HG03139 (cell line): ENCODE measurements at regions not wholly inside any gene's neighbourhood (a gene's known extent, or its start where the extent isn't known, plus 50 kb on each side); places are given as distances from the start of the nearest gene placed in this dataset.
"Not testable (repeated sequence)": the region's sequence is repeated elsewhere in the genome, so short reads cannot be mapped to it uniquely, and the experiment has no call there.

Source experiments
- ATAC-seq: cut with Tn5 transposase; IDR thresholded peaks from one replicate; pipeline ENCODE4 v1.9.1; 2021; ENCODE audit not compliant: unreplicated experiment

GRCh38 chr9:85212887-85213286 lies 528.9 kb downstream of the AGTPBP1 start:
- ATAC-seq = no peak

- no peak for ATAC-seq
These were observed 529.5 kb downstream of the AGTPBP1 start for GRCh38 chr9:85212209-85212608.

GRCh38 chr9:85208666-85209065 lies 533.1 kb downstream of the AGTPBP1 start:
- no peak for ATAC-seq

GRCh38 chr9:85204176-85204575 lies 534.6 kb downstream of the NTRK2 start:
- no peak for ATAC-seq

GRCh38 chr9:85202596-85202995 lies 533.1 kb downstream of the NTRK2 start:
- ATAC-seq = no peak

GRCh38 chr9:85200726-85201404 lies 531.3 kb downstream of the NTRK2 start:
- no peak for ATAC-seq

GRCh38 chr9:85199866-85200495 lies 530.5 kb downstream of the NTRK2 start:
- ATAC-seq = no peak

GRCh38 chr9:85192750-85193149 lies 523.2 kb downstream of the NTRK2 start:
- no peak for ATAC-seq

GRCh38 chr9:85186218-85186585 lies 516.7 kb downstream of the NTRK2 start:
- no peak for ATAC-seq

- no peak for ATAC-seq
These were observed 516.1 kb downstream of the NTRK2 start for GRCh38 chr9:85185486-85186217.

GRCh38 chr9:85182383-85182782 lies 512.9 kb downstream of the NTRK2 start:
- no peak for ATAC-seq

- no peak for ATAC-seq
These were observed 508.9 kb downstream of the NTRK2 start for GRCh38 chr9:85178474-85178873.

GRCh38 chr9:85173967-85174366 lies 504.4 kb downstream of the NTRK2 start:
- ATAC-seq = no peak

GRCh38 chr9:85172001-85172978 lies 502.8 kb downstream of the NTRK2 start:
- ATAC-seq = no peak

- no peak for ATAC-seq
These were observed 501.6 kb downstream of the NTRK2 start for GRCh38 chr9:85171163-85171562.

- no peak for ATAC-seq
These were observed 498.9 kb downstream of the NTRK2 start for GRCh38 chr9:85168412-85168811.

GRCh38 chr9:85167146-85167545 lies 497.6 kb downstream of the NTRK2 start:
- ATAC-seq = no peak

GRCh38 chr9:85163825-85164224 lies 494.3 kb downstream of the NTRK2 start:
- no peak for ATAC-seq

GRCh38 chr9:85163415-85163814 lies 493.9 kb downstream of the NTRK2 start:
- ATAC-seq = no peak

GRCh38 chr9:85162822-85163221 lies 493.3 kb downstream of the NTRK2 start:
- ATAC-seq = no peak

- ATAC-seq = not testable (repeated sequence)
These were observed 491.4 kb downstream of the NTRK2 start for GRCh38 chr9:85160944-85161343.
